ENCODE measurements at regions not wholly inside any gene's neighbourhood (a gene's known extent, or its start where the extent isn't known, plus 50 kb on each side); places are given as distances from the start of the nearest gene placed in this dataset.

DNA sequence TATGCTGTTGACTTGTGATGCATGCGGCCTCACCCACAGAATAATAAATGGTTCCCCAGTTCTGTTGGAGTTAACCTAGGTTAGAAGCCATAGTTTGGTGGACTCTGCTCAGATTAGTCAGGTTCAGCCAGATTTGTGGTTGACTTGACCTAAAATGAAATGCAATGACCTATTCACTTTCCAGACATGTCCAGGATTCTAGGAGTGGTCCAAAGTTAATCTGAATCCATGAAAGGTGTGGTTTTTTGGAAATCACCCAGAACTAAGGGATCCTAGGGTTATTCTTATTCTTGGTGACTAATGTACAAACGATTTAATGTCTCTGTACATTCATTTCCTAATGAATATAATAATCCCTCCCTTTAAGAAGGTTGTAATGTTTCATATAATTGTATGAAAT is 88.9 kb upstream of the RBBP8 start:
- TF ChIP-seq, protein P1, sequence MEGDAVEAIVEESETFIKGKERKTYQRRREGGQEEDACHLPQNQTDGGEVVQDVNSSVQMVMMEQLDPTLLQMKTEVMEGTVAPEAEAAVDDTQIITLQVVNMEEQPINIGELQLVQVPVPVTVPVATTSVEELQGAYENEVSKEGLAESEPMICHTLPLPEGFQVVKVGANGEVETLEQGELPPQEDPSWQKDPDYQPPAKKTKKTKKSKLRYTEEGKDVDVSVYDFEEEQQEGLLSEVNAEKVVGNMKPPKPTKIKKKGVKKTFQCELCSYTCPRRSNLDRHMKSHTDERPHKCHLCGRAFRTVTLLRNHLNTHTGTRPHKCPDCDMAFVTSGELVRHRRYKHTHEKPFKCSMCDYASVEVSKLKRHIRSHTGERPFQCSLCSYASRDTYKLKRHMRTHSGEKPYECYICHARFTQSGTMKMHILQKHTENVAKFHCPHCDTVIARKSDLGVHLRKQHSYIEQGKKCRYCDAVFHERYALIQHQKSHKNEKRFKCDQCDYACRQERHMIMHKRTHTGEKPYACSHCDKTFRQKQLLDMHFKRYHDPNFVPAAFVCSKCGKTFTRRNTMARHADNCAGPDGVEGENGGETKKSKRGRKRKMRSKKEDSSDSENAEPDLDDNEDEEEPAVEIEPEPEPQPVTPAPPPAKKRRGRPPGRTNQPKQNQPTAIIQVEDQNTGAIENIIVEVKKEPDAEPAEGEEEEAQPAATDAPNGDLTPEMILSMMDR (IDR thresholded peaks at IDR 0.05) = no peak
- TF ChIP-seq POLR2A (IDR thresholded peaks at IDR 0.05) = no peak

Measured in lower leg skin (tissue), 3 donors.